ENCODE measurements at regions not wholly inside any gene's neighbourhood (a gene's known extent, or its start where the extent isn't known, plus 50 kb on each side); places are given as distances from the start of the nearest gene placed in this dataset.

DNA sequence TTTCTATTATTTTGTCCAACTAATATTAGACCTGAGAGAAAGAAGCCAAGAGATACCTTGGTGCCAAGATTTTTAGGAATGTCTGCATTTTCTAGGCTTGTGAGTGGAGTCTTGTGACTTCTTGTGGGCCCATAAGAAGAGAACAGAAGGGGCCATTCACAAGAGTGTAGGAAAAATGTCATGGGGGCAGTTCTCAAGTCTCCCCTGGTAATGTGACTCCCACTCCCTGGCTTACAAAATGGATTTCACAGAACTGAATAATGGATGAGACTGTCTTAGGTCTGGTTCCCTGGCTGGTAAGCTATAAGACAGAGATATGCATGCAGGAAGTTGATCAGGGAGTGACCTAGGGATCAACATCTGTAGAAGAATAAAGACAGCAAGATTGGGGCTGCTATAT lies 181.3 kb downstream of the CBLN1 start:
- intact Hi-C loops (cut with DNase I): no loop called here
- H3K27ac ChIP-seq (replicated peaks in 1 of 4): no peak overlapping the region
- H3K27me3 ChIP-seq: peaks cover 0 to 3% (median 0%) of the 10 kb centered on the region in 4 donors
- no peaks in the 10 kb centered on the region for H3K36me3 ChIP-seq
- H3K4me1 ChIP-seq: peaks cover 0 to 5% (median 0%) of the 10 kb centered on the region in 4 donors
- no peak overlapping the region for H3K4me3 ChIP-seq
- TF ChIP-seq POLR2AphosphoS5 (IDR thresholded peaks at IDR 0.05) (no peak), EP300 (IDR thresholded peaks at IDR 0.05) (no peak), POLR2A (IDR thresholded peaks at IDR 0.05; ENCODE audit: low read depth) (no peak)
- TF ChIP-seq, protein P1, sequence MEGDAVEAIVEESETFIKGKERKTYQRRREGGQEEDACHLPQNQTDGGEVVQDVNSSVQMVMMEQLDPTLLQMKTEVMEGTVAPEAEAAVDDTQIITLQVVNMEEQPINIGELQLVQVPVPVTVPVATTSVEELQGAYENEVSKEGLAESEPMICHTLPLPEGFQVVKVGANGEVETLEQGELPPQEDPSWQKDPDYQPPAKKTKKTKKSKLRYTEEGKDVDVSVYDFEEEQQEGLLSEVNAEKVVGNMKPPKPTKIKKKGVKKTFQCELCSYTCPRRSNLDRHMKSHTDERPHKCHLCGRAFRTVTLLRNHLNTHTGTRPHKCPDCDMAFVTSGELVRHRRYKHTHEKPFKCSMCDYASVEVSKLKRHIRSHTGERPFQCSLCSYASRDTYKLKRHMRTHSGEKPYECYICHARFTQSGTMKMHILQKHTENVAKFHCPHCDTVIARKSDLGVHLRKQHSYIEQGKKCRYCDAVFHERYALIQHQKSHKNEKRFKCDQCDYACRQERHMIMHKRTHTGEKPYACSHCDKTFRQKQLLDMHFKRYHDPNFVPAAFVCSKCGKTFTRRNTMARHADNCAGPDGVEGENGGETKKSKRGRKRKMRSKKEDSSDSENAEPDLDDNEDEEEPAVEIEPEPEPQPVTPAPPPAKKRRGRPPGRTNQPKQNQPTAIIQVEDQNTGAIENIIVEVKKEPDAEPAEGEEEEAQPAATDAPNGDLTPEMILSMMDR (IDR thresholded peaks at IDR 0.05): no peak
- no peaks in the 10 kb centered on the region for H3K9me3 ChIP-seq
- DNase-seq (ENCODE audit: extremely low spot score): no peak

DNA sequence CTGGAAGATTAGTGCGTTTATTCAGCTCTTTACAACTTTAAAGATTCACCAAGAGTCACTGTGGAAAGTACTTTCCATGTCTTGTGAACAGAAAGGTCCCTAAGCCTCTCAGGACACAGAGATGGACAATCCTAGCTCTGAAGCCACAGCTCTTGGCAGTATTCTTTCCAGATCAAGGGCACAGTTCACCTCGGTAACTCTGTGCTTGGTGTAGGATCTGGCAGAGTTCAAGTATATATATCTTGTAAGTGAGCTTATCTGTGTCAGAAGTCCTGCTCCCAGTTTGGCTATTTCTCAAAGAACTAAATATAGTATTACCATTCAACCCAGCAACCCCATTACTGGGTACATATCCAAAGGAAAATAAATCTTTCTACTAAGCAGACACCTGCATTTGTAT lies 183.7 kb downstream of the CBLN1 start:
- Histone ChIP-seq H3K27me3 (peaks cover 0 to 3% (median 0%) of the 10 kb centered on the region in 4 donors), H3K4me3 (no peak overlapping the region), H3K9me3 (no peaks in the 10 kb centered on the region), H3K27ac (replicated peaks in 1 of 4) (no peak overlapping the region), H3K4me1 (peaks cover 0 to 5% (median 0%) of the 10 kb centered on the region in 4 donors), H3K36me3 (no peaks in the 10 kb centered on the region)
- no peak for DNase-seq (ENCODE audit: extremely low spot score)
- WGBS: 71% methylated on average over 2 of the region's 2 CpGs
- intact Hi-C loops (cut with DNase I): no loop called here
- no peak for TF ChIP-seq POLR2A (IDR thresholded peaks at IDR 0.05; ENCODE audit: low read depth)
- no peak for TF ChIP-seq EP300 (IDR thresholded peaks at IDR 0.05)
- TF ChIP-seq POLR2AphosphoS5 (IDR thresholded peaks at IDR 0.05): no peak
- TF ChIP-seq, protein P1 (IDR thresholded peaks at IDR 0.05): no peak

DNA sequence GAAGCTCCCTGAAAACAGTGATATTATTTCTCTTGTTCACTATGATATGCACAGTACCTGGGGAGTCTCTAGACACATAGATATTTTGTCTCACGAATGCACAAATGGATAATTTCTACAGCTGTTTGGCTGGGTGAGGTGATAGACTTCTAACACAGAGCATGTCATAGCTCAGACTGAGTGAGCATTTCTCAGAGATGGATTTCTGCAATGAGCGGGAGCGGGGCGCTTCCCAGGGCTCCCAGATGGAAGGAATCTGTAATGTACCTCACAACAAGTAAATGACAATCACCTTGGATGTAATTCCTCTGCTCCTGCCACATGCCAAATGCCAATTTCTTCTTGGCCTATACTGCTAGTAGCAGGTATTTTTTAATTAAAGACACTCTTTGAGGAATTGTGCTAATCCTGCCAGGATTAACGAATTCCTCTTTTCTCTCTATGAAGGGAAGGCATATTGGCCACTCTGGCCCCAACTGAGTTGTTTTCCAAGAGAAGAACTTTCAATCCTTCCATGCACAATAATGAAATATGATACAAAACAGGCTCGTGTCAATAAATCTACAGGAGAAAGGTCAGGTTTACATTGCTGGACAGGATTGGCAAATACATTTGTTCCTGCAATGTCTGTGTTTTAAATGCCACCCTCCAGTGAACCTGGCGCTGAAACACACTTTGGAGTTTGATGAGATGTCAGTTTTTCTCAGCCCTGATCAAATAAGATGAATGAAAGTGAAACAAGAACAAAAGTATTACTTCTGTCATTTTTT lies 185.3 kb downstream of the CBLN1 start:
- TF ChIP-seq, protein P1 (IDR thresholded peaks at IDR 0.05): no peak
- TF ChIP-seq POLR2A (IDR thresholded peaks at IDR 0.05; ENCODE audit: low read depth): no peak
- no peak for TF ChIP-seq EP300 (IDR thresholded peaks at IDR 0.05)
- no peak for TF ChIP-seq POLR2AphosphoS5 (IDR thresholded peaks at IDR 0.05)
- Histone ChIP-seq H3K27me3 (peaks cover 0 to 3% (median 0%) of the 10 kb centered on the region in 4 donors), H3K36me3 (no peaks in the 10 kb centered on the region), H3K9me3 (no peaks in the 10 kb centered on the region), H3K4me1 (peaks cover 0 to 5% (median 0%) of the 10 kb centered on the region in 4 donors), H3K4me3 (no peak overlapping the region), H3K27ac (replicated peaks in 1 of 4) (no peak overlapping the region)
- DNase-seq (ENCODE audit: extremely low spot score): no peak
- intact Hi-C loops (cut with DNase I): no loop called here
- 62% methylated on average over 7 of the region's 7 CpGs for WGBS

DNA sequence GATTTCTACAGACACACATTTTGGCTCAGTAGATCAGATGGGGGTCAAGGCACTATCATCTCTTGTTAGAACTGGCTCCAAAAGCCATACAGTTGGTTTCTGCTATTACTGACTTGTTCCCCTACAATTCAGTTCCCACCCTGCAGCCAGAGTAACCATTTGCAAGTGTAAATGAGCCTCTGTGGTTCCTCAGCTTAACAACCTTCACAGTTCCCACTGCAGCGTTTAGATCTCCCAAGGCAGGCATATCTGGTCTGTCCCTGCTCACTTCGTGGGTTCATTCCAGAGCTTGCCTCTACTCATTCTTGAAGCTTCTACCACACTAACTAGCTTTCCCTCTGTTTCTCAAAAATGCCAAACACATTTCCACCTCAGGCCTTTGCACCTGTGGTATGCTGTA lies 186.1 kb downstream of the CBLN1 start:
- TF ChIP-seq POLR2A (IDR thresholded peaks at IDR 0.05; ENCODE audit: low read depth) (no peak), POLR2AphosphoS5 (IDR thresholded peaks at IDR 0.05) (no peak), EP300 (IDR thresholded peaks at IDR 0.05) (no peak)
- TF ChIP-seq, protein P1 (IDR thresholded peaks at IDR 0.05): no peak
- H3K9me3 ChIP-seq: no peaks in the 10 kb centered on the region
- DNase-seq (ENCODE audit: extremely low spot score): peak; percentile 57
- no peak overlapping the region for H3K27ac ChIP-seq (replicated peaks in 1 of 4)
- peaks cover 0 to 3% (median 0%) of the 10 kb centered on the region in 4 donors for H3K27me3 ChIP-seq
- intact Hi-C loops (cut with DNase I): no loop called here
- H3K4me3 ChIP-seq: no peak overlapping the region
- peaks cover 0 to 5% (median 0%) of the 10 kb centered on the region in 4 donors for H3K4me1 ChIP-seq
- no peaks in the 10 kb centered on the region for H3K36me3 ChIP-seq
- 52% methylated on average over 2 of the region's 2 CpGs for WGBS
